IMR-90 (cell line): ENCODE measurements at regions not wholly inside any gene's neighbourhood (a gene's known extent, or its start where the extent isn't known, plus 50 kb on each side); places are given as distances from the start of the nearest gene placed in this dataset.
"Not testable (repeated sequence)": the region's sequence is repeated elsewhere in the genome, so short reads cannot be mapped to it uniquely, and the experiment has no call there.

Source experiments
- CEBPB ChIP-seq: IDR thresholded peaks from 2 replicates; pipeline ENCODE4 v1.6.1; 2012; ENCODE audit warnings: low read depth, low read length, improper control_type of control experiment
- CHD1 ChIP-seq: IDR thresholded peaks from 2 replicates; pipeline ENCODE4 v1.6.1; 2012; ENCODE audit warnings: low read depth, low read length, improper control_type of control experiment
- MAFK ChIP-seq: IDR thresholded peaks from 2 replicates; pipeline ENCODE4 v1.6.1; 2012; ENCODE audit warnings: low read depth, low read length, improper control_type of control experiment
- MXI1 ChIP-seq: IDR thresholded peaks from 2 replicates; pipeline ENCODE4 v1.6.1; 2012; ENCODE audit warnings: low read depth, mild to moderate bottlenecking, low read length, moderate library complexity, borderline replicate concordance
- POLR2A ChIP-seq: IDR thresholded peaks from 2 replicates; pipeline ENCODE4 v1.6.1; 2012; ENCODE audit warnings: mild to moderate bottlenecking, low read depth, low read length
- RAD21 ChIP-seq: IDR thresholded peaks from 2 replicates; pipeline ENCODE4 v1.6.1; 2012; ENCODE audit warnings: low read length, improper control_type of control experiment
- RFX5 ChIP-seq: IDR thresholded peaks from 2 replicates; pipeline ENCODE4 v1.8.0; 2012; ENCODE audit warnings: low read depth, mild to moderate bottlenecking, low read length, moderate library complexity
- SMC3 ChIP-seq: fragments of 150-350 bp; IDR thresholded peaks from 2 replicates; pipeline ENCODE4 v1.6.1; 2016; ENCODE audit warnings: low read depth, mild to moderate bottlenecking, antibody characterized with exemption, low read length, moderate library complexity
- TF ChIP-seq, protein P1 (sequence below): conservative IDR thresholded peaks from 2 replicates; pipeline ENCODE4 v1.5.1; 2012; ENCODE audit warnings: mild to moderate bottlenecking, low read depth, low read length, improper control_type of control experiment

DNA sequence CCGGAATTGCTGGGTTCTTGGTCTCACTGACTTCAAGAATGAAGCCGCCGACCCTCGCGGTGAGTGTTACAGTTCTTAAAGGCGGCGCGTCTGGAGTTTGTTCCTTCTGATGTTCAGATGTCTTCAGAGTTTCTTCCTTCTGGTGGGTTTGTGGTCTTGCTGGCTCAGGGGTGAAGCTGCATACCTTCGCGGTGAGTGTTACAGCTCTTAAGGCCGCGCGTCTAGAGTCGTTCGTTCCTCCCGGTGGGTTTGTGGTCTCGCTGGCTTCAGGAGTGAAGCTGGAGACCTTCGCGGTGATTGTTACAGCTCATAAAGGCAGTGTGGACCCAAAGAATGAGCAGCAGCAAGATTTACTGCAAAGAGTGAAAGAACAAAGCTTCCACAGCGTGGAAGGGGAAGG, 792.1 kb upstream of the CCDC179 start:
- TF ChIP-seq, protein P1, sequence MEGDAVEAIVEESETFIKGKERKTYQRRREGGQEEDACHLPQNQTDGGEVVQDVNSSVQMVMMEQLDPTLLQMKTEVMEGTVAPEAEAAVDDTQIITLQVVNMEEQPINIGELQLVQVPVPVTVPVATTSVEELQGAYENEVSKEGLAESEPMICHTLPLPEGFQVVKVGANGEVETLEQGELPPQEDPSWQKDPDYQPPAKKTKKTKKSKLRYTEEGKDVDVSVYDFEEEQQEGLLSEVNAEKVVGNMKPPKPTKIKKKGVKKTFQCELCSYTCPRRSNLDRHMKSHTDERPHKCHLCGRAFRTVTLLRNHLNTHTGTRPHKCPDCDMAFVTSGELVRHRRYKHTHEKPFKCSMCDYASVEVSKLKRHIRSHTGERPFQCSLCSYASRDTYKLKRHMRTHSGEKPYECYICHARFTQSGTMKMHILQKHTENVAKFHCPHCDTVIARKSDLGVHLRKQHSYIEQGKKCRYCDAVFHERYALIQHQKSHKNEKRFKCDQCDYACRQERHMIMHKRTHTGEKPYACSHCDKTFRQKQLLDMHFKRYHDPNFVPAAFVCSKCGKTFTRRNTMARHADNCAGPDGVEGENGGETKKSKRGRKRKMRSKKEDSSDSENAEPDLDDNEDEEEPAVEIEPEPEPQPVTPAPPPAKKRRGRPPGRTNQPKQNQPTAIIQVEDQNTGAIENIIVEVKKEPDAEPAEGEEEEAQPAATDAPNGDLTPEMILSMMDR: not testable (repeated sequence)
- not testable (repeated sequence) for TF ChIP-seq CHD1, POLR2A, SMC3, MXI1, RAD21, RFX5, MAFK, CEBPB
